DND-41 (cell line): ENCODE measurements at regions not wholly inside any gene's neighbourhood (a gene's known extent, or its start where the extent isn't known, plus 50 kb on each side); places are given as distances from the start of the nearest gene placed in this dataset.

Experiments
- CTCF ChIP-seq: IDR thresholded peaks from 2 replicates; pipeline ENCODE4 v1.5.1; 2012; ENCODE audit warnings: borderline replicate concordance, low read length, moderate library complexity, mild to moderate bottlenecking; ENCODE audit not compliant: poor library complexity, severe bottlenecking; ENCODE audit errors: extremely low read depth
- EZH2 ChIP-seq: IDR thresholded peaks from 3 replicates; pipeline ENCODE4 v1.6.1; 2012; ENCODE audit warnings: borderline replicate concordance, low read depth, mild to moderate bottlenecking, moderate library complexity, low read length, inconsistent platforms; ENCODE audit not compliant: severe bottlenecking

DNA sequence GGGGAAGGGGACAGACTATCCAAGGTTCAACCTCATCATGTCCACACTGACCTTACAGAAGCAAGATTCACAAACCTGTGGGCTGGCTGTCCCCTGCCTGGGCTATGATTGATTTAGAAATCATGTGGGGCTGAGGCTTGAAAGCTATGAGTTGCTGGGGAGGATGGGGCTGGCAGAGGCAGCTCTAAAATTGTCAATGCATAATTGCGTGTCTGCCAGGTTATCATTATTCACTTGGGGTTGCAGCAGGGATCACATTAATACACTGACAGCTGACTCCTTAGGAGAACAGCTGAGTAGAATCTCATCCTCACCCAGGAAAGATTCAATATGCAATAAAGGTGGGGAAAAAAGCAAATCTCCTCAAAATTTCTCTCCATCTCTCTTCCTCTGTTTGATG, 866.3 kb downstream of the CCSER2 start:
- TF ChIP-seq CTCF (no peak), EZH2 (no peak)
